Stimulated activated memory B cell treated with anti-CD40 and anti-IgM and Interleukin-4, amounts not matched to agents 10 μg/mL and 1 μg/mL and 100 μg/mL, for 72 hours (primary cell): ENCODE measurements at regions not wholly inside any gene's neighbourhood (a gene's known extent, or its start where the extent isn't known, plus 50 kb on each side); places are given as distances from the start of the nearest gene placed in this dataset.
A peak's percentile ranks its signal among the peaks of the same experiment; 100 is the strongest.

Source experiments
- ATAC-seq: fragments of 150-1000 bp; cut with Tn5 transposase; 2 replicates; pipeline ENCODE4 v1.10.0; 2021
- H3K27ac Mint-ChIP-seq: one replicate; pipeline ENCODE4 v1.8.0; 2022; ENCODE audit warnings: mild to moderate bottlenecking, mixed read lengths
- H3K27me3 Mint-ChIP-seq: one replicate; pipeline ENCODE4 v1.8.0; 2022; ENCODE audit warnings: mixed read lengths
- H3K36me3 Mint-ChIP-seq: one replicate; pipeline ENCODE4 v1.8.0; 2022; ENCODE audit warnings: mixed read lengths
- H3K4me1 Mint-ChIP-seq: one replicate; pipeline ENCODE4 v1.8.0; 2022; ENCODE audit warnings: mixed read lengths
- H3K4me3 Mint-ChIP-seq: one replicate; pipeline ENCODE4 v1.8.0; 2022; ENCODE audit warnings: mild to moderate bottlenecking, moderate library complexity, mixed read lengths
- H3K9me3 Mint-ChIP-seq: one replicate; pipeline ENCODE4 v1.8.0; 2022; ENCODE audit warnings: mixed read lengths

- Mint-ChIP-seq H3K36me3 (peaks cover 9% of the 10 kb centered on the region), H3K27me3 (peaks cover 7% of the 10 kb centered on the region), H3K4me3 (no peak overlapping the region), H3K9me3 (peaks cover 24% of the 10 kb centered on the region), H3K27ac (no peak overlapping the region), H3K4me1 (peaks cover 19% of the 10 kb centered on the region)
- ATAC-seq, result no peak
Measured at GRCh38 chr18:77361382-77361781, 111.7 kb downstream of the GALR1 start.

- no peak overlapping the region for H3K4me3 Mint-ChIP-seq
- no peak for ATAC-seq
- H3K27ac Mint-ChIP-seq, result no peak overlapping the region
- H3K9me3 Mint-ChIP-seq, result peaks cover 19% of the 10 kb centered on the region
- peaks cover 6% of the 10 kb centered on the region for H3K36me3 Mint-ChIP-seq
- H3K4me1 Mint-ChIP-seq, result peaks cover 6% of the 10 kb centered on the region
- peaks cover 15% of the 10 kb centered on the region for H3K27me3 Mint-ChIP-seq
Measured at GRCh38 chr18:77365667-77366066, 116.0 kb downstream of the GALR1 start.

DNA sequence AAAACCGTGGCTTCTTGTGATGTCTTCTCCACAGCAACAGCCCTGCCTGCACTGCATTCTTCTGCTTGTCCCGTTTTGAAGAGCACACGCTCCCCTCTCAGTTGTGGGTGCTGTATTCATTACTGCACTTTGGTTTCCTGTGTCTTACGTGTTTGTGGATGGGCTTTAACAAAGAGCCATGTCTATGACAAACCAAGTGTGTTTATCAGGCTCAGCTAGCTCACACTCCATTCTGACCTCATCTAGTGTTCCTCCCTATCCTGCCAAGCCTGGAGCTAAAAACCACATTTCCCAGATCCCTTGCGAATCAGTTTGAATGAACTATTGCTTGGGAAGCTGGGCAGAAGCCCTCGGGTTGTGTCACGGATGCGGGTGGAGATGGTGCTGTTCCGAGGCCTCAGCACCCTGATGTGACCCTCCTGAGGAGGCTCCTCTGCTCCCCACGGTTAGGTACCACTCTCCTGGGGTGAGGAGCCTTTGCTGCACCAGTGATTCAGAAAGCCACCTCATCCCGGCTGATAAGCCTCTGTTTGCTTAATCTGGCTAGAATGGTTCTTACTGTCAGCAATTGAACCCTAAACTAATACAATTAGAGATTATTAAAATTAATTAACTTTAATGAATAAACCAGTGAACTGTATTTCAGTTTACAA lies 116.5 kb downstream of the GALR1 start:
- Mint-ChIP-seq H3K27ac (no peak overlapping the region), H3K4me3 (no peak overlapping the region), H3K9me3 (peaks cover 15% of the 10 kb centered on the region), H3K36me3 (peaks cover 6% of the 10 kb centered on the region), H3K4me1 (peaks cover under 1% of the 10 kb centered on the region), H3K27me3 (peaks cover 17% of the 10 kb centered on the region)
- ATAC-seq, result no peak

- Mint-ChIP-seq H3K9me3 (peaks cover 11% of the 10 kb centered on the region), H3K27ac (no peak overlapping the region), H3K4me3 (no peak overlapping the region), H3K36me3 (peaks cover 6% of the 10 kb centered on the region), H3K27me3 (peaks cover 17% of the 10 kb centered on the region), H3K4me1 (no peaks in the 10 kb centered on the region)
- ATAC-seq, result no peak
Measured at GRCh38 chr18:77366720-77367641, 117.3 kb downstream of the GALR1 start.

DNA sequence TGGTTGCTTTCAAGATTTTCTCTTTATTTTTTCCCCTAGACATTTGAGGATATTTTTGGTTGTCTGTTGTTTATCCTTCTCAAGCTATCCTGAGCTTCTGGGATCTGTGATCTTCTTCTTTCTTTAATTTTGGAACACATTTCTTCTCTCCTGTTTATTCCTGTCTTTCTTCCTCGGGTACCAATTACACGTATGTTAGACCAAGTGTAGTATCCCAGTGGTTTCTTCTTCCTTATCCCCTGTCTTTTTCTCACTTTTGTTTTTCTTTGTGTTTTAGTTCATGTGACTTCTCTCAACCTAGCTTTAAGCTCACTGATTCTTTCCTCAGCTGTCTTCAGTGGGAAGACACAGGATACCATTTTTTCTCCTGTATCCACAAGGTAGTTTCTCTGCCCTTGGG lies 120.0 kb downstream of the GALR1 start:
- no peak overlapping the region for H3K4me3 Mint-ChIP-seq
- H3K9me3 Mint-ChIP-seq, result peaks cover 4% of the 10 kb centered on the region

DNA sequence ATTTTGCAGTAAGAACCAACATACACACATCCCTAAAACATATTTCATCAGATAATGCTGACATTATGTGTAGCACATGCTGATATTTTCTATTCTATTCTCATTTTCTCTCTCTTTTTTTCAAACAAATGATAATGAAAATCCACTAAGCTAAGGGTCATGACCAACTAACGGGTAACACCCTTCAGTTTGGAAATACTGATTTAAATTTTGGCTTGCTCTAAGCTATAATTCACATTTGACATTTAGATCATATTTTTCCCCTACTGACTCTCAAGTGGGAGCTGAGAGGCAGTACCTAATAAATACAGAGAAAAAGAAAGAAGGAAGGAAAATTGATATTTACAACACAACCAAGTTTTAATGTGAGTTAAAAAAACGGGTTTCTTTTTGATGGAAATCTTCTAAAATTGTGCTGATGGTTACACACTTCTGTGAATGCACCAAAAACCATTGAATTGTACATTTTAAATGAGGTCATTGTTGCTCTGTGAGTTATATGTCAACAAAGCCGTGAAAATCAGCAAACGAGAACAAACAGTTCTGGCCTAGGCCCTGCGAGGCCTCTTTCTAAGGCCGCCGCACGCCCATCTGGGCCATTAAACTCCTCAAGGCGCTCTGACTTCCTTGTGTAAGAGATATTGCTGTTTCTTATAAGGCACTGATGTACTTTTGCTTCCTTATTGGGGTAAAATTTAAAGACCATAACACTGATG lies 124.2 kb downstream of the GALR1 start:
- H3K27ac Mint-ChIP-seq, result no peak overlapping the region
- peaks cover 4% of the 10 kb centered on the region for H3K9me3 Mint-ChIP-seq
- H3K27me3 Mint-ChIP-seq, result peaks cover 29% of the 10 kb centered on the region
- H3K4me3 Mint-ChIP-seq, result no peak overlapping the region
- ATAC-seq, result no peak
- H3K4me1 Mint-ChIP-seq, result no peaks in the 10 kb centered on the region
- peaks cover 6% of the 10 kb centered on the region for H3K36me3 Mint-ChIP-seq

More for the DNA sequence above, 120.0 kb downstream of the GALR1 start:
- Mint-ChIP-seq H3K4me1 (no peaks in the 10 kb centered on the region), H3K27ac (no peak overlapping the region), H3K27me3 (peaks cover 29% of the 10 kb centered on the region), H3K36me3 (peaks cover 6% of the 10 kb centered on the region)
- ATAC-seq, result no peak

DNA sequence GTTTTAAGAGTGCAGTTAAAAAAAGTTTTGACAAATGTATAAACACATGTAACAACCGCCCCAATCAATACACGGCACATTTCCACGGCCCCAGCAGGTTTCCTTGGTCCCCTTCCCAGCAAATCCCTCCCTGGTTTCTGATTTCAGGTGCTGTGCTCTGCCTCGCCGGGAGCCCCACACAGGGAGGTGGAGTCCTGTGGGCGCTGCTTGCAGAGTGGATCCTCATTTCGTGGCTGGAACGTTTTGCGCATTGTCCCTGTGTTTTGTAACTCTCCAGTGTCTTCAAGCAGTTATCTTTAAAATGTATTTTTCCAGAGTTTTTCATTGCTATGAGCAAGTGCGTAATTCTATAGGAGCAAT lies 124.8 kb downstream of the GALR1 start:
- Mint-ChIP-seq H3K36me3 (peaks cover 6% of the 10 kb centered on the region), H3K27me3 (peaks cover 26% of the 10 kb centered on the region), H3K4me1 (no peaks in the 10 kb centered on the region), H3K9me3 (peaks cover 4% of the 10 kb centered on the region), H3K4me3 (no peak overlapping the region), H3K27ac (no peak overlapping the region)
- ATAC-seq, result no peak

GRCh38 chr18:77376043-77376732 lies 126.5 kb downstream of the GALR1 start:
- no peak for ATAC-seq
- Mint-ChIP-seq H3K4me1 (no peaks in the 10 kb centered on the region), H3K4me3 (no peak overlapping the region), H3K9me3 (no peaks in the 10 kb centered on the region), H3K27ac (no peak overlapping the region), H3K27me3 (peaks cover 14% of the 10 kb centered on the region), H3K36me3 (no peaks in the 10 kb centered on the region)

GRCh38 chr18:77376733-77377094 lies 127.1 kb downstream of the GALR1 start:
- Mint-ChIP-seq H3K36me3 (no peaks in the 10 kb centered on the region), H3K4me3 (no peak overlapping the region), H3K27ac (no peak overlapping the region), H3K9me3 (no peaks in the 10 kb centered on the region), H3K27me3 (peaks cover 19% of the 10 kb centered on the region), H3K4me1 (no peaks in the 10 kb centered on the region)
- no peak for ATAC-seq

DNA sequence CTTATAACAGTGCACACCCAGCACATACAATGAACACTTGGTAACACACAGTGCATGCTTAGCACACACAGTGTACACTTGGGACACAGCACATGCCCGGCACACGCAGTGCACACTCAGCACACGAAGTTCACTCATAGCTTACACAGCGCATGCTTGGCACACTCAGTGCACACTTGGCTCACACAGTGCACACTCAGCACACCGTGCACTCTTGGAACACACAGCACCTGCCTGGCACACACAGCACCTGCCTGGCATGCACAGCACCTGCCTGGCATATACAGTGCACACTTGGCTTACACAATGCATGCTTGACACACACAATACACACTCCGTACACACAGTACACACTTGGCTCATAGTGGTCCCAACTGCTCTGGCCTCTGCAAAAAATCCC lies 128.2 kb downstream of the GALR1 start:
- Mint-ChIP-seq H3K27ac (no peak overlapping the region), H3K36me3 (no peaks in the 10 kb centered on the region), H3K4me3 (no peak overlapping the region), H3K27me3 (peaks cover 30% of the 10 kb centered on the region), H3K4me1 (no peaks in the 10 kb centered on the region), H3K9me3 (no peaks in the 10 kb centered on the region)
- ATAC-seq, result peak; percentile 47

DNA sequence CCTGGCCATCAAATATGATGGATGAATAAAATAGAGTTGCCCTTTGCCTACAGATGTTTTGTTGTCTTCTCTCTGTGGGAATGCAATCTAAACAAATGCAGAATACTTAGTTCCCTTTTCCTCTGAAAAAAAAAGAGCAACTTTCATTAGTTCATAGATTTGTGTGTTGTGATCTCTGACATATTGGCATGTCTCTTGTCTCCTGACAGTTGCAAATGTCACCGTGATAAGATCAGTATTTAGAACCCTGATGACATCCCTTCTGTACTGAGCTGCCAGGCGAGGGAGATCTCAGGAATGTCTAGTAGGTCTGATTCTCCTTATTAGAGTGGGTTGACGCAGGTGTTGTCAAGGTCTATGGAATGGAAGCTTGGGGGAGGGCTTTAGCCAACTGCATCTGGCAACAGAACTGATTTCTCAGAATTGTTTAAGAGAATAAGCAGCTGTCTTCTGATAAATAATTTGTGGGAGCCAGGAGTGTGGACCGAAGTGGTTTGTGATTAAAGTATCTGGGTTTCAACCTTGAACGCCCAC lies 130.4 kb downstream of the GALR1 start:
- ATAC-seq, result no peak
- no peak overlapping the region for H3K27ac Mint-ChIP-seq
- peaks cover 29% of the 10 kb centered on the region for H3K27me3 Mint-ChIP-seq
- H3K9me3 Mint-ChIP-seq, result no peaks in the 10 kb centered on the region
- no peak overlapping the region for H3K4me3 Mint-ChIP-seq
- no peaks in the 10 kb centered on the region for H3K4me1 Mint-ChIP-seq
- H3K36me3 Mint-ChIP-seq, result no peaks in the 10 kb centered on the region

DNA sequence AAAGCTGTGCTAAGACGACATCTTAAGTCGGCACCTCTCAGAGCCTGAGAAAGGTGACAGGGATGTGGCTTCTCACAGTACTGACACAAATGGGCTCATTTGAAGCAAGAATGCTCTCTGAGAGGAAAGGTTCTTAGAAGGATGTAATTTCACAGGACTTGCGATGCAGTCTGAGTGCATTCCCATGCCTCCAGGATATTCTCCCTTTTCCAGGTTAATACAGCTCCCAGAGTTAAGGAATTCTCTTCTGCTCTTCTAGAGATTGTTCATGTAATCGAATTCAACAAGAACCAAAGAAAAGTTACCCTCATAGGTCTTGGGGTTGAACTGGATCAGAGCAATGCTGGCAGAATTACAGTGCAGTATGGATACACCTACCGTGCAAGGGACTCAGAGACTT lies 131.0 kb downstream of the GALR1 start:
- Mint-ChIP-seq H3K4me1 (no peaks in the 10 kb centered on the region), H3K27ac (no peak overlapping the region), H3K27me3 (peaks cover 29% of the 10 kb centered on the region), H3K36me3 (no peaks in the 10 kb centered on the region), H3K4me3 (no peak overlapping the region), H3K9me3 (no peaks in the 10 kb centered on the region)
- no peak for ATAC-seq

DNA sequence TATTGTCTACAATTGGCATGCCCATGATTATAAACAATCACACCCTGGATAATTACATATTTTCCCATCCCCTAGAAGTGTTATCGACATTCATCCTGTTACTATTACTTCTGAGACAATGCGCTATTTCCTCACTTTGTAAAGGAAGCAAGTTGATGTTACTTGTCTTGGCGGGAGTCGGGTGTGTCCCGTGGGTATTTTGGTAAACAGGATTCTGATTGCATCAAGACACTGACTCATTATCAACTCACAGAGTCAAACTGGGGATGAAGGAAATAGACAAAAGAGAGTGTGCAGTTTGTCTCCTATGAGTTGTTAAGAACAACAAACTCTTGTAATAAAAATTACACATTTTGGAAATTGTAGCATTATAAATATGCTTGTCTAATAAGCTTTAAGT lies 142.7 kb downstream of the GALR1 start:
- Mint-ChIP-seq H3K27ac (no peak overlapping the region), H3K4me3 (no peak overlapping the region), H3K4me1 (no peaks in the 10 kb centered on the region), H3K36me3 (no peaks in the 10 kb centered on the region), H3K9me3 (peaks cover 2% of the 10 kb centered on the region), H3K27me3 (peaks cover 34% of the 10 kb centered on the region)
- ATAC-seq, result no peak

DNA sequence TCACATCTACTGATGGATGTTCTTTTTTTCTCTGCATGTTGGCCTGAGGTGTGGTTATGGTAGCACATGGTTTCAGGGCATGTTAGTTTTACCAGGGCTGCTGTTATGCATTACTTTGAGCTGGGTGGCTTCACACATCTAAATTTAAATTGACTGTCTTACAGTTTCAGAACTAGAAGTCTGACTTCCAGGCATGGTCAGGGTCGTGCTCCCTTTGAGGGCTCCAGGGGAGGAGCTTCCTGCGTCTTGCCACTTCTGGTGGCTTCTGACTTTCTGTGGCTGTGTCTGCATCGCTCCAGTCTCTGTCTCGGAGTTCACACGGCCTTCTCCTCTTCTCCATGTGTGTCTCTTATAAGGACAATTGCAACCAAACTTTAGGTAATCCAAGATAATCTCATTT lies 143.9 kb downstream of the GALR1 start:
- Mint-ChIP-seq H3K36me3 (no peaks in the 10 kb centered on the region), H3K4me1 (no peaks in the 10 kb centered on the region), H3K27ac (no peak overlapping the region), H3K27me3 (peaks cover 27% of the 10 kb centered on the region), H3K4me3 (no peak overlapping the region), H3K9me3 (peaks cover 2% of the 10 kb centered on the region)
- ATAC-seq, result no peak

GRCh38 chr18:77395953-77396352 lies 146.3 kb downstream of the GALR1 start:
- no peak overlapping the region for H3K4me3 Mint-ChIP-seq
- ATAC-seq, result no peak
- no peak overlapping the region for H3K27ac Mint-ChIP-seq
- peaks cover 8% of the 10 kb centered on the region for H3K27me3 Mint-ChIP-seq
- no peaks in the 10 kb centered on the region for H3K4me1 Mint-ChIP-seq
- no peaks in the 10 kb centered on the region for H3K36me3 Mint-ChIP-seq
- H3K9me3 Mint-ChIP-seq, result peaks cover 2% of the 10 kb centered on the region
